BLaER1 treated with 17β-estradiol and CSF1 and Interleukin-3, amounts not matched to agents 10 nM and 100 nM (cell line): ENCODE measurements at regions not wholly inside any gene's neighbourhood (a gene's known extent, or its start where the extent isn't known, plus 50 kb on each side); places are given as distances from the start of the nearest gene placed in this dataset.
"Not testable (repeated sequence)": the region's sequence is repeated elsewhere in the genome, so short reads cannot be mapped to it uniquely, and the experiment has no call there.

Experiments used
- H3K27ac ChIP-seq, 11 experiments: shearing (Covaris generic); formaldehyde crosslinking; 2 replicates each; pipeline ENCODE4 v1.8.1; 2022
- H3K27me3 ChIP-seq, 11 experiments: shearing (Covaris generic); formaldehyde crosslinking; 2 replicates each; pipeline ENCODE4 v1.8.1; 2022
- H3K36me3 ChIP-seq, 11 experiments: shearing (Covaris generic); formaldehyde crosslinking; 2 replicates each; pipeline ENCODE4 v1.8.1; 2022
- H3K4me1 ChIP-seq, 10 experiments: shearing (Covaris generic); formaldehyde crosslinking; 2 replicates each; pipeline ENCODE4 v1.8.1; 2022
- H3K4me2 ChIP-seq, 11 experiments: shearing (Covaris generic); formaldehyde crosslinking; 2 replicates each; pipeline ENCODE4 v1.8.1; 2022
- H3K4me3 ChIP-seq, 10 experiments: shearing (Covaris generic); formaldehyde crosslinking; 2 replicates each; pipeline ENCODE4 v1.8.1; 2022
- H3K9ac ChIP-seq, 11 experiments: shearing (Covaris generic); formaldehyde crosslinking; 2 replicates each; pipeline ENCODE4 v1.8.1; 2022
- H3K9me3 ChIP-seq, 11 experiments: shearing (Covaris generic); formaldehyde crosslinking; replicated peaks in 1 of 11; 2 replicates each; pipeline ENCODE4 v1.8.1; 2022
- H4K20me1 ChIP-seq, 11 experiments: shearing (Covaris generic); formaldehyde crosslinking; 2 replicates each; pipeline ENCODE4 v1.8.1; 2022
- Cebpa-rat ChIP-seq, 11 experiments: shearing (Covaris generic); IDR thresholded peaks; 2 replicates each; pipeline ENCODE4 v1.8.1; 2022

DNA sequence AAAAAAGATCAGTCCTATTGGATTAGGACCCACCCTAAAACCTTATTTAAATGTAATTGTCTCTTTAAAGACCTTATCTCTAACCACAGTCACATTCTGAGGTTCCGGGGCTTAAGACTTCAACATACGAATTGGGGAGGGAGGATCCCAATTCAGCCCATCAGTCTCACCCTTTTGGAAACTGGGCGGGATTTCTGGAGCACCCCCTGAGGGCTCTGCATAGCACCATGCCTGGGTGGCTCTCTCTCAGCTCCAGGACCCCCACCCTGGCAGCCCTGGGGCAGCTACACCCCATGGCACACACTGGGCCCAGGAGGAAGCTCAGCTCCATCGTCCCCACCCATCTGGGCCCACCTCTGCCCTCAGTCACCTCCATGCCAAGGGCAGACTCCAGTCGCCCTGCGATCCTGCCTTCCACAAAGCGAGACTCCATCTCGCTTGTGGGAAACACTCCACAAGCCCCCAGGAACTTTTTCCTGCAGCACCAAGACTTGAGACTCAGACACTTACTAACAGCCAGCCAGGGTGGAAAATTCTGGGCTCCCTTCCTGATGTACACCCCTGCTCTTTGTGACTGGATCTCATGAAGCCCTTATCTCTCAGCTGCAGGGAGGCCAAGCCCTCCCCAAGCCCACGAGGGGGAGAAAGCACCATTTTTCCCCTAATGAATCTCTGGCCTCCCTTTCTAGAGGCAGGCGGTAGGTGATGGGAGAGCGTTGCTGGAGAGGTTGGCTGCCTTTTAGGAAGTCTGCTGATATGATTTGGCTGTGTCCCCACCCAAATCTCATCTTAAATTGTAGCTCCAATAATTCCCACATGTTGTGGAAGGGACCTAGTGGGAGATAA lies 90.8 kb upstream of the KDM7A start:
- H3K27ac ChIP-seq, result no peak overlapping the region; a peak in 2 of 22 replicates
- no peaks in the 10 kb centered on the region for H4K20me1 ChIP-seq
- no peaks in the 10 kb centered on the region for H3K27me3 ChIP-seq
- H3K4me3 ChIP-seq, result no peak overlapping the region
- H3K4me2 ChIP-seq, result no peak overlapping the region
- H3K36me3 ChIP-seq, result no peaks in the 10 kb centered on the region
- peaks cover 0 to 19% (median 6%) of the 10 kb centered on the region in 10 experiments; a peak in 10 of 20 replicates for H3K4me1 ChIP-seq
- no peak overlapping the region for H3K9ac ChIP-seq
- H3K9me3 ChIP-seq, result peaks cover 0 to 16% (median 0%) of the 10 kb centered on the region in 11 experiments; a peak in 6 of 22 replicates
- no peak for TF ChIP-seq Cebpa-rat (IDR thresholded peaks at IDR 0.05)

- no peaks in the 10 kb centered on the region for H3K27me3 ChIP-seq
- H3K4me2 ChIP-seq, result peak overlapping the region in 4 of 11 experiments; percentile 10 to 53 (median 22); a peak in 4 of 22 replicates
- no peaks in the 10 kb centered on the region for H3K36me3 ChIP-seq
- H4K20me1 ChIP-seq, result no peaks in the 10 kb centered on the region
- 0 out of 22 replicates have a peak overlapping the region, but pooled peaks of 1 of the 11 experiments have one; percentile 15 for H3K27ac ChIP-seq
- TF ChIP-seq Cebpa-rat (IDR thresholded peaks at IDR 0.05), result no peak
- no peak overlapping the region for H3K9ac ChIP-seq
- H3K9me3 ChIP-seq, result peaks cover 0 to 13% (median 0%) of the 10 kb centered on the region in 11 experiments; a peak in 3 of 22 replicates
- no peak overlapping the region for H3K4me3 ChIP-seq
- H3K4me1 ChIP-seq, result peaks cover 19 to 60% (median 38%) of the 10 kb centered on the region in 10 experiments; a peak in 19 of 20 replicates
These were observed 86.5 kb upstream of the KDM7A start for GRCh38 chr7:140263277-140263676.

- H3K9ac ChIP-seq, result no peak overlapping the region
- H3K4me1 ChIP-seq, result peaks cover 19 to 64% (median 38%) of the 10 kb centered on the region in 10 experiments; a peak in 19 of 20 replicates
- H4K20me1 ChIP-seq, result no peaks in the 10 kb centered on the region
- H3K27me3 ChIP-seq, result no peaks in the 10 kb centered on the region
- no peak overlapping the region for H3K4me3 ChIP-seq
- H3K36me3 ChIP-seq, result peaks cover 0 to 6% (median 0%) of the 10 kb centered on the region in 11 experiments; a peak in 5 of 22 replicates
- H3K4me2 ChIP-seq, result peak overlapping the region in 7 of 11 experiments; percentile 5 to 65 (median 39); a peak in 8 of 22 replicates
- peaks cover 2 to 15% (median 5%) of the 10 kb centered on the region in 11 experiments; a peak in 20 of 22 replicates for H3K9me3 ChIP-seq
- peak overlapping the region in 5 of 11 experiments; percentile 47 to 67 (median 59); a peak in 6 of 22 replicates for H3K27ac ChIP-seq
- TF ChIP-seq Cebpa-rat (IDR thresholded peaks at IDR 0.05), result no peak
These were observed 85.6 kb upstream of the KDM7A start for GRCh38 chr7:140262242-140262903.

- peak overlapping the region in 10 of 11 experiments; percentile 1 to 67 (median 57); a peak in 16 of 22 replicates for H3K27ac ChIP-seq
- H3K9me3 ChIP-seq, result peaks cover 7 to 23% (median 12%) of the 10 kb centered on the region in 11 experiments; a peak in 20 of 22 replicates
- H3K4me1 ChIP-seq, result peaks cover 19 to 64% (median 38%) of the 10 kb centered on the region in 10 experiments; a peak in 19 of 20 replicates
- peak overlapping the region in 6 of 11 experiments; percentile 11 to 36 (median 25); a peak in 7 of 22 replicates for H3K9ac ChIP-seq
- no peaks in the 10 kb centered on the region for H4K20me1 ChIP-seq
- H3K4me2 ChIP-seq, result peak overlapping the region; percentile 4 to 69 (median 53); a peak in 21 of 22 replicates
- H3K27me3 ChIP-seq, result no peaks in the 10 kb centered on the region
- H3K4me3 ChIP-seq, result no peak overlapping the region
- H3K36me3 ChIP-seq, result peaks cover 0 to 15% (median 0%) of the 10 kb centered on the region in 11 experiments; a peak in 5 of 22 replicates
- no peak for TF ChIP-seq Cebpa-rat (IDR thresholded peaks at IDR 0.05)
These were observed 84.7 kb upstream of the KDM7A start for GRCh38 chr7:140261522-140261921.

- Histone ChIP-seq H3K27ac (peak overlapping the region in 10 of 11 experiments; percentile 1 to 67 (median 57); a peak in 16 of 22 replicates), H3K4me2 (peak overlapping the region; percentile 4 to 69 (median 53); a peak in 21 of 22 replicates), H4K20me1 (no peaks in the 10 kb centered on the region), H3K9ac (peak overlapping the region in 6 of 11 experiments; percentile 11 to 36 (median 25); a peak in 6 of 22 replicates), H3K4me3 (no peak overlapping the region), H3K36me3 (peaks cover 0 to 17% (median 0%) of the 10 kb centered on the region in 11 experiments; a peak in 5 of 22 replicates), H3K9me3 (peaks cover 7 to 27% (median 13%) of the 10 kb centered on the region in 11 experiments; a peak in 20 of 22 replicates), H3K27me3 (no peaks in the 10 kb centered on the region), H3K4me1 (peaks cover 19 to 67% (median 38%) of the 10 kb centered on the region in 10 experiments; a peak in 19 of 20 replicates)
- TF ChIP-seq Cebpa-rat (IDR thresholded peaks at IDR 0.05), result no peak
These were observed 84.3 kb upstream of the KDM7A start for GRCh38 chr7:140261105-140261486.

- Histone ChIP-seq H3K27me3 (no peaks in the 10 kb centered on the region), H4K20me1 (no peaks in the 10 kb centered on the region), H3K4me3 (no peak overlapping the region), H3K4me2 (peak overlapping the region; percentile 4 to 69 (median 53); a peak in 21 of 22 replicates), H3K9ac (no peak overlapping the region; a peak in 2 of 22 replicates), H3K9me3 (peaks cover 7 to 30% (median 13%) of the 10 kb centered on the region in 11 experiments; a peak in 20 of 22 replicates), H3K4me1 (peaks cover 19 to 73% (median 38%) of the 10 kb centered on the region in 10 experiments; a peak in 19 of 20 replicates), H3K27ac (peak overlapping the region in 9 of 11 experiments; percentile 1 to 67 (median 59); a peak in 13 of 22 replicates), H3K36me3 (peaks cover 0 to 17% (median 0%) of the 10 kb centered on the region in 11 experiments; a peak in 5 of 22 replicates)
- TF ChIP-seq Cebpa-rat (IDR thresholded peaks at IDR 0.05), result no peak
These were observed 83.7 kb upstream of the KDM7A start for GRCh38 chr7:140260352-140261104.

GRCh38 chr7:140257278-140257677 lies 80.5 kb upstream of the KDM7A start:
- H3K27me3 ChIP-seq, H3K4me2 ChIP-seq, H4K20me1 ChIP-seq, H3K27ac ChIP-seq, H3K9ac ChIP-seq, H3K4me3 ChIP-seq: not testable (repeated sequence)
- Histone ChIP-seq H3K9me3 (peaks cover 7 to 30% (median 13%) of the 10 kb centered on the region in 11 experiments; a peak in 20 of 22 replicates), H3K4me1 (peaks cover 35 to 81% (median 57%) of the 10 kb centered on the region in 10 experiments), H3K36me3 (peaks cover 0 to 23% (median 0%) of the 10 kb centered on the region in 11 experiments; a peak in 5 of 22 replicates)

- H3K9me3 ChIP-seq, result peaks cover 7 to 22% (median 12%) of the 10 kb centered on the region in 11 experiments; a peak in 20 of 22 replicates
- not testable (repeated sequence) for H3K27me3 ChIP-seq, H3K4me3 ChIP-seq, H4K20me1 ChIP-seq
- H3K9ac ChIP-seq, result peak overlapping the region in 2 of 11 experiments; percentile 79 to 80; a peak in 3 of 22 replicates
- peak overlapping the region in 10 of 11 experiments; percentile 5 to 98 (median 92); a peak in 14 of 22 replicates for H3K27ac ChIP-seq
- peak in 4 of 11 experiments; percentile 9 to 27 (median 24); a peak in 2 of 22 replicates for TF ChIP-seq Cebpa-rat (IDR thresholded peaks at IDR 0.05)
- H3K4me1 ChIP-seq, result peaks cover 22 to 83% (median 55%) of the 10 kb centered on the region in 10 experiments
- peak overlapping the region in 9 of 11 experiments; percentile 80 to 89 (median 84); a peak in 17 of 22 replicates for H3K4me2 ChIP-seq
- peaks cover 0 to 23% (median 0%) of the 10 kb centered on the region in 11 experiments; a peak in 5 of 22 replicates for H3K36me3 ChIP-seq
These were observed 78.2 kb upstream of the KDM7A start for GRCh38 chr7:140254976-140255375.
